ENCODE measurements at regions not wholly inside any gene's neighbourhood (a gene's known extent, or its start where the extent isn't known, plus 50 kb on each side); places are given as distances from the start of the nearest gene placed in this dataset.

DNA sequence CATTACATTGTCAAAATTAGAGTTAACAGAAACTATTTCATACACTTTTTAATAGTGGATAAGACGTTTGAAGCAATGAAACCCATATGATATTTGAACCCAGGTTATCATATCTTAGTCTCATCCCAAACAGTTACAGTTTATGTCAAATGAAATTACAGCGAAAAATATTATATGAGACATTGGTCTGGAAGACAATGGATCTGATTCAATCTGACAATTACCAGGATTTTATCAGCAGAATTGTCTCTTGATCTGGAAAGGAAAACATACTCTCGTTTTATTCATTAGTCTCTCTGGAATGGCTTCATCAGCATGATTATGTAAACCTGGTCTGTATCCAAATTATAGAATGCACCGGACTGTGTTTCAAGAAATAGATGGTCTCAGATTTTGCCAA is 818.6 kb downstream of the NCAM2 start:
- ATAC-seq: no peak
- Histone ChIP-seq H3K36me3 (ENCODE audit: low read depth) (no peaks in the 10 kb centered on the region), H3K4me1 (ENCODE audit: low read depth) (no peaks in the 10 kb centered on the region), H3K9me3 (no peaks in the 10 kb centered on the region), H3K4me3 (no peak overlapping the region)
- intact Hi-C loops (cut with DNase I, micrococcal nuclease): no loop called here
- DNase-seq: no peak
- TF ChIP-seq, protein P1, sequence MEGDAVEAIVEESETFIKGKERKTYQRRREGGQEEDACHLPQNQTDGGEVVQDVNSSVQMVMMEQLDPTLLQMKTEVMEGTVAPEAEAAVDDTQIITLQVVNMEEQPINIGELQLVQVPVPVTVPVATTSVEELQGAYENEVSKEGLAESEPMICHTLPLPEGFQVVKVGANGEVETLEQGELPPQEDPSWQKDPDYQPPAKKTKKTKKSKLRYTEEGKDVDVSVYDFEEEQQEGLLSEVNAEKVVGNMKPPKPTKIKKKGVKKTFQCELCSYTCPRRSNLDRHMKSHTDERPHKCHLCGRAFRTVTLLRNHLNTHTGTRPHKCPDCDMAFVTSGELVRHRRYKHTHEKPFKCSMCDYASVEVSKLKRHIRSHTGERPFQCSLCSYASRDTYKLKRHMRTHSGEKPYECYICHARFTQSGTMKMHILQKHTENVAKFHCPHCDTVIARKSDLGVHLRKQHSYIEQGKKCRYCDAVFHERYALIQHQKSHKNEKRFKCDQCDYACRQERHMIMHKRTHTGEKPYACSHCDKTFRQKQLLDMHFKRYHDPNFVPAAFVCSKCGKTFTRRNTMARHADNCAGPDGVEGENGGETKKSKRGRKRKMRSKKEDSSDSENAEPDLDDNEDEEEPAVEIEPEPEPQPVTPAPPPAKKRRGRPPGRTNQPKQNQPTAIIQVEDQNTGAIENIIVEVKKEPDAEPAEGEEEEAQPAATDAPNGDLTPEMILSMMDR (IDR thresholded peaks at IDR 0.05): no peak

DNA sequence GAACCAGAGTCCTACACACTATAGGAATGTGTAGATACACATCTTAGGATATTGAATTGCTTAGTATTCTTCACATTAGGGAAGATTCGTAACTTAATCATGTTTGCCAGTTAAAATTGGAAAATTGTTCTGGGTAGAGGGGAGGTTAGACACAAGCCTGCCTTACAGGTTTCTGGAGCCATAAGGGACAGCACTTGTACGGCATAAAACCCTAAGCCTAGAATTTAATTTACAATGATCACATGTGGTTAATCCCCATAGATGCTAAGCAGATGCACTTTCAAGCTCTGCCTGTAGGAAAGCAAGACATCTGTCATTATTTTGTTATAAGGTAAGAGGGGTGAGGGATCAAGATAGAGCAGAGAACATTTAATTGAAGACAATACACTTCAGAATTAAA is 820.7 kb downstream of the NCAM2 start:
- ATAC-seq (no peak), DNase-seq (no peak)
- Histone ChIP-seq H3K9me3 (no peaks in the 10 kb centered on the region), H3K4me1 (ENCODE audit: low read depth) (no peaks in the 10 kb centered on the region), H3K36me3 (ENCODE audit: low read depth) (no peaks in the 10 kb centered on the region), H3K4me3 (no peak overlapping the region)
- intact Hi-C loops (cut with DNase I, micrococcal nuclease): no loop called here
- TF ChIP-seq, protein P1 (IDR thresholded peaks at IDR 0.05): no peak

DNA sequence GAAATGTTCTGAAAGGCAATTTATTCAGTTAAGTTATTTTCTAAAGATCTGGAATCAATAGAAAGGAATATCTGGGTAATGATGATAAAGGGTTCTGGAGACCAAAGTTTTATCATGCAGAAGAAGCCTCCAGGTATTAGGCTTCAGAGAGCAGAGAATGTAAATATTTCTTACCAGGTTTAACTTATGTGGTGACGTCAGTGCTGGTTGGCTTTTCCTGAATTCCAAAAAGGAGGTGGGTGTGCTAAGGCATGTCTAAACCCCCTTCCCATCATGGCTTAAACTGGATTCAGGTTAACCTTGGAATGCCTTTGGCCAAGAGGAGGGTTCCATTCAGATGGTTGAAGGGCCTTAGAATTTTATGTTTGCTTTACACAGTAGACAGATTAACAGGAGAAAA is 829.9 kb downstream of the NCAM2 start:
- Histone ChIP-seq H3K4me1 (ENCODE audit: low read depth) (no peaks in the 10 kb centered on the region), H3K4me3 (no peak overlapping the region), H3K9me3 (no peaks in the 10 kb centered on the region), H3K36me3 (ENCODE audit: low read depth) (no peaks in the 10 kb centered on the region)
- DNase-seq (no peak), ATAC-seq (no peak)
- intact Hi-C loops (cut with DNase I, micrococcal nuclease): no loop called here
- TF ChIP-seq, protein P1 (IDR thresholded peaks at IDR 0.05): no peak

DNA sequence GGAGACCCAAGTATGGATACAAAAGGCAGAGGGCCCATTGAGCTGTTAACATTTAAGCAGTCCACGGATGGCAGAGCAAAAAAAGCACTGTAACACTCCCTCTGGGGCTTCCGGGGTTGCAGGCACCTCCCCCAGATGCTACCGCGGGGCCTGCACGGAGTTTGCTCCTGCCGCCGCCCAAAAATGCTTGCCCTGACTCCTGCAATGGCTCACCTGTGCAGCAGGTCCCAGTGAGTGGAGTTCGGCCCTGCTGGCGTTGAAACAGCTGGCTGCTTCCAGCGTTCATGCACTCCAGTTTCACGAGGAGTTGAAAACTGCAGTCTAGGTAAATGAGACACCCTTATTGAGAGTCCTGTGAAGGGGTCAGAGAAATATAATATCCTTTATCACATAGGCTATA is 832.8 kb downstream of the NCAM2 start:
- intact Hi-C loops (cut with DNase I, micrococcal nuclease): no loop called here
- ATAC-seq: no peak
- H3K4me3 ChIP-seq: no peak overlapping the region
- no peaks in the 10 kb centered on the region for H3K36me3 ChIP-seq (ENCODE audit: low read depth)
- no peak for DNase-seq
- H3K9me3 ChIP-seq: no peaks in the 10 kb centered on the region
- TF ChIP-seq, protein P1 (IDR thresholded peaks at IDR 0.05): no peak
- no peaks in the 10 kb centered on the region for H3K4me1 ChIP-seq (ENCODE audit: low read depth)

DNA sequence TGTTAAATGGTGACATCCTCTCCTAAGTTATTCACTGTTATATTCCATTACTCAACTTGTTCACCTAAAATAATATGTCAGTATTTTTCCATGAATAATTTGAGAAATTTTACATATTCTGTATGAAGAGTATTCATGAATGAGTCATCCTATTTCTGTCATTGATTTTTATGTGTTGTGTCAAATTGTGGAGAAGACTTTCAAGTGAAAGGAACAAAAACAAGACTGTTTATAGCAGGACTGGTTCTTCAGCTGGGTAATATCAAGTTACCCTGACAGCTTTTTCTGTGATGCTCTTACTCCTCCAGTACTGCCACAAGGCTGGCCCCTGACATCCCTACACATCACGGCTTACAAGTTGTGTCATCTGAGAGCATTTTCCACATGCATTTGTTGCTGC is 847.7 kb downstream of the NCAM2 start:
- TF ChIP-seq, protein P1 (IDR thresholded peaks at IDR 0.05): no peak
- Histone ChIP-seq H3K9me3 (no peaks in the 10 kb centered on the region), H3K4me3 (no peak overlapping the region), H3K36me3 (ENCODE audit: low read depth) (no peaks in the 10 kb centered on the region), H3K4me1 (ENCODE audit: low read depth) (no peaks in the 10 kb centered on the region)
- ATAC-seq (no peak), DNase-seq (no peak)
- intact Hi-C loops (cut with DNase I, micrococcal nuclease): no loop called here

DNA sequence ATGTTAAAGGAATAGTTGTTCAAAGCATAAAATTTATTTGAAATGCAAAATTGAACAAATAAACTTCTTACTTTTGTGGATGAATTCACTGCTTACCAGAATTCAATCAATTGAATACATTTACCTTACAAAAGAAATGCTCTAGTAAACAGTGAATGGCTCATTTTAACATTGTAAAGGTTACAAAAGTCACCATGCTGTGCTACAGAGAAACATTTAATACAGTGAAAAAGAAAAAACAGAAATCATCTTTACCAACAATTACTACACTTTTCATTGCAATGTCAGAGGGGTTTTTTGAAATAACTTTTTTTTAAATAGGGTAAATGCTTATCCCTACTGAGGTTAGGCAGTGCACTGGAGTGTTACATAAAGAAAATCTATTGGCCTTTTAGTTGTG is 853.0 kb downstream of the NCAM2 start:
- H3K36me3 ChIP-seq (ENCODE audit: low read depth): no peaks in the 10 kb centered on the region
- ATAC-seq (no peak), DNase-seq (no peak)
- H3K4me3 ChIP-seq: no peak overlapping the region
- peaks cover 2% of the 10 kb centered on the region for H3K9me3 ChIP-seq
- H3K4me1 ChIP-seq (ENCODE audit: low read depth): no peaks in the 10 kb centered on the region
- TF ChIP-seq, protein P1 (IDR thresholded peaks at IDR 0.05): no peak
- intact Hi-C loops (cut with DNase I, micrococcal nuclease): no loop called here

Data from mucosa of descending colon (tissue), 3 donors.